OCI-LY3 (cell line): ENCODE measurements at regions not wholly inside any gene's neighbourhood (a gene's known extent, or its start where the extent isn't known, plus 50 kb on each side); places are given as distances from the start of the nearest gene placed in this dataset.

ENCODE experiments used
- H2AFZ ChIP-seq: fragments of 200-600, 300-600 bp; shearing (Covaris generic); 2 replicates; pipeline ENCODE4 v1.6.0; 2014; ENCODE audit warnings: antibody characterized with exemption, low read depth, low read length
- H3K27ac ChIP-seq: fragments of 200-600, 300-600 bp; sonication (generic); 2 replicates; pipeline ENCODE4 v1.5.1; 2014; ENCODE audit warnings: mild to moderate bottlenecking, low read length, moderate library complexity, mixed read lengths
- H3K27me3 ChIP-seq: fragments of 200-600, 300-600 bp; sonication (generic); 2 replicates; pipeline ENCODE4 v1.6.1; 2014; ENCODE audit warnings: low read depth, low read length, mixed read lengths
- H3K36me3 ChIP-seq: fragments of 200-600, 300-600 bp; sonication (generic); replicated peaks from 2 replicates; pipeline ENCODE3; 2014; ENCODE audit warnings: low read depth, low read length, mixed read lengths
- H3K4me1 ChIP-seq: fragments of 300-600, 200-600 bp; sonication (generic); 2 replicates; pipeline ENCODE4 v1.6.1; 2014; ENCODE audit warnings: low read length, mixed read lengths
- H3K4me2 ChIP-seq: fragments of 200-600, 300-600 bp; sonication (generic); 2 replicates; pipeline ENCODE4 v1.6.1; 2014; ENCODE audit warnings: low read length, mixed read lengths
- H3K4me3 ChIP-seq: fragments of 300-600, 200-600 bp; sonication (generic); 2 replicates; pipeline ENCODE4 v1.5.1; 2014; ENCODE audit warnings: antibody characterized with exemption, mild to moderate bottlenecking, low read length, moderate library complexity
- H3K79me2 ChIP-seq: fragments of 300-600, 200-600 bp; shearing (Covaris generic); 2 replicates; pipeline ENCODE4 v1.6.1; 2014; ENCODE audit warnings: mild to moderate bottlenecking, low read length, mixed read lengths
- H3K9ac ChIP-seq: fragments of 300-600, 200-600 bp; shearing (Covaris generic); 2 replicates; pipeline ENCODE4 v1.6.0; 2014; ENCODE audit warnings: mild to moderate bottlenecking, low read length, moderate library complexity
- H3K9me3 ChIP-seq: fragments of 200-600, 300-600 bp; shearing (Covaris generic); 2 replicates; pipeline ENCODE4 v1.6.1; 2014; ENCODE audit warnings: low read length, mixed read lengths; ENCODE audit not compliant: insufficient read depth
- H4K20me1 ChIP-seq: fragments of 200-600, 300-600 bp; sonication (generic); 2 replicates; pipeline ENCODE4 v1.6.1; 2016; ENCODE audit warnings: low read length, mixed read lengths; ENCODE audit not compliant: insufficient read depth
- CTCF ChIP-seq: fragments of 200-600, 300-600 bp; sonication (generic); IDR thresholded peaks from 2 replicates; pipeline ENCODE4 v1.5.1; 2014; ENCODE audit warnings: antibody characterized with exemption, low read length, low read depth
- EZH2phosphoT487 ChIP-seq: fragments of 200-600 bp; shearing (Covaris generic); IDR thresholded peaks from 2 replicates; pipeline ENCODE4 v1.6.1; 2018; ENCODE audit warnings: antibody characterized with exemption, mixed run types, low read depth

DNA sequence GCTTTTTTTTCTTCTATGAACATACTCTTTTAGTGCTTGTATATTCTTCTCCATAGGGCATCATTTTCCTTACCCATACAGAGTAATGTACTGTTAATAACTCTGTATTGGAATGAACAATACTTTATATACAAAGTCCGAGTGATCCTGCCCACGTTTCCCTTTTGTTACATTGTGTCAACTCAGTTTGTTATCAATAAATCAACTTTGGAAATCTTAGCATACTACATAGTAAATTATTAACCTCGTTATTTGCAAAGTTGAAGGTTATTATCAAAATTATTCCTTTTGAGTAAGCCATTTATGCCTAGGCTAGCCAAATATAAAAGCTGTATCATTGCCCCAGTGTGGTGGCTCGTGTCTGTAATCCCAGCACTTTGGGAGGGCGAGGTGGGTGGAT lies 937.4 kb upstream of the TMPRSS15 start:
- Histone ChIP-seq H3K9ac (no peak overlapping the region), H3K36me3 (peaks cover 10% of the 10 kb centered on the region), H3K27ac (no peak overlapping the region), H3K4me1 (peaks cover 16% of the 10 kb centered on the region), H3K79me2 (no peaks in the 10 kb centered on the region), H3K9me3 (no peaks in the 10 kb centered on the region), H4K20me1 (no peaks in the 10 kb centered on the region), H2AFZ (no peak overlapping the region), H3K27me3 (no peaks in the 10 kb centered on the region), H3K4me3 (no peak overlapping the region), H3K4me2 (no peak overlapping the region)
- TF ChIP-seq CTCF (no peak), EZH2phosphoT487 (no peak)

GRCh38 chr21:19343711-19344110 lies 940.1 kb upstream of the TMPRSS15 start:
- Histone ChIP-seq H3K9me3 (no peaks in the 10 kb centered on the region), H3K9ac (no peak overlapping the region), H3K79me2 (no peaks in the 10 kb centered on the region), H3K27me3 (no peaks in the 10 kb centered on the region), H3K4me3 (no peak overlapping the region), H3K4me2 (peak overlapping the region; percentile 13; the same call in 1 of the 2 replicates), H3K27ac (peak overlapping the region; percentile 30), H2AFZ (no peak overlapping the region), H3K36me3 (peaks cover 10% of the 10 kb centered on the region), H3K4me1 (peaks cover 16% of the 10 kb centered on the region), H4K20me1 (no peaks in the 10 kb centered on the region)
- TF ChIP-seq EZH2phosphoT487: no peak
- no peak for TF ChIP-seq CTCF

DNA sequence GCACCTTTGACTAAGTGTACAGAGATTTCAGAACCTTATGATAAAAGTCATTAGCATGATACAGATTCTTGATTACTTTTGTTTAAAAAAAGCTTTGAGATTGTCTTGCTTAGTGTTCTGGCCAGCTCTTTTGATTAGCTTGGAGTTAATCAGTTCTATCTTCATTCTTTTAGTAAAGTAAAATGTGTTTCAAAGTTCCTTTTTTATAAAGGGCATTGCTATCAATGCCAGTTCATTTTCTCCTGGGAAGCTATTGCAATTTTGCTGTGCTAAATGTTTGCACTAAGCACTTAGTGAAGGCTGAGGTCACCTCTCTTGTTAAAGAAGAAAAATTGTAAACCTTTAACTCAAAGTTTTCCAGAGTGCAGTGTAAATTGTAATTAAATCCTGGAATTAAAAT lies 946.7 kb upstream of the TMPRSS15 start:
- H3K79me2 ChIP-seq: no peaks in the 10 kb centered on the region
- TF ChIP-seq EZH2phosphoT487 (no peak), CTCF (no peak)
- H3K9me3 ChIP-seq: no peaks in the 10 kb centered on the region
- no peak overlapping the region for H3K9ac ChIP-seq
- no peaks in the 10 kb centered on the region for H3K27me3 ChIP-seq
- no peaks in the 10 kb centered on the region for H4K20me1 ChIP-seq
- H3K4me3 ChIP-seq: no peak overlapping the region
- H3K4me2 ChIP-seq: no peak overlapping the region
- no peak overlapping the region for H2AFZ ChIP-seq
- no peak overlapping the region for H3K27ac ChIP-seq
- H3K36me3 ChIP-seq: no peaks in the 10 kb centered on the region
- peaks cover 6% of the 10 kb centered on the region; the same call in 1 of the 2 replicates for H3K4me1 ChIP-seq

GRCh38 chr21:19353256-19353655 lies 949.7 kb upstream of the TMPRSS15 start:
- H3K27me3 ChIP-seq: no peaks in the 10 kb centered on the region
- peak overlapping the region; percentile 30; the same call in 1 of the 2 replicates for H3K4me2 ChIP-seq
- no peaks in the 10 kb centered on the region for H4K20me1 ChIP-seq
- H2AFZ ChIP-seq: peak overlapping the region; percentile 66; the same call in 1 of the 2 replicates
- TF ChIP-seq CTCF (no peak), EZH2phosphoT487 (no peak)
- no peaks in the 10 kb centered on the region for H3K36me3 ChIP-seq
- no peak overlapping the region for H3K27ac ChIP-seq
- H3K4me3 ChIP-seq: no peak overlapping the region
- no peaks in the 10 kb centered on the region for H3K9me3 ChIP-seq
- no peaks in the 10 kb centered on the region for H3K79me2 ChIP-seq
- no peak overlapping the region for H3K9ac ChIP-seq
- peaks cover 6% of the 10 kb centered on the region; the same call in 1 of the 2 replicates for H3K4me1 ChIP-seq
